Left ventricle myocardium inferior (tissue), 1 donor: ENCODE measurements at regions not wholly inside any gene's neighbourhood (a gene's known extent, or its start where the extent isn't known, plus 50 kb on each side); places are given as distances from the start of the nearest gene placed in this dataset.

Experiments
- DNase-seq: peaks from one replicate; pipeline ENCODE4 v3.0.0-alpha.2; 2020
- H3K27ac ChIP-seq: fragments of 200-600 bp; replicated peaks from 2 replicates; pipeline ENCODE4 v1.8.0; 2021
- H3K27me3 ChIP-seq: fragments of 200-600 bp; 2 replicates; pipeline ENCODE4 v1.8.0; 2021; ENCODE audit warnings: low read depth
- H3K36me3 ChIP-seq: fragments of 200-600 bp; 2 replicates; pipeline ENCODE4 v1.8.0; 2021
- H3K4me1 ChIP-seq: fragments of 200-600 bp; 2 replicates; pipeline ENCODE4 v1.8.0; 2021
- H3K4me3 ChIP-seq: fragments of 200-600 bp; 2 replicates; pipeline ENCODE4 v1.8.0; 2021; ENCODE audit warnings: mild to moderate bottlenecking, moderate library complexity
- H3K9me3 ChIP-seq: fragments of 200-600 bp; replicated peaks from 2 replicates; pipeline ENCODE4 v1.8.0; 2021
- CTCF ChIP-seq: fragments of 200-600 bp; IDR thresholded peaks from 2 replicates; pipeline ENCODE4 v1.8.0; 2021; ENCODE audit warnings: antibody characterized with exemption, mild to moderate bottlenecking, borderline replicate concordance
- intact Hi-C: fragments of 100-400 bp; cut with micrococcal nuclease; formaldehyde crosslinking; loops from one replicate; pipeline ENCODE4 v1.11.0; 2022
- donor health status: DM: no; HTN: yes; CAD: no; lungs with severe emphysema.

- no peak for DNase-seq
- Histone ChIP-seq H3K9me3 (peaks cover 3% of the 10 kb centered on the region), H3K36me3 (no peaks in the 10 kb centered on the region), H3K4me3 (no peak overlapping the region), H3K27ac (no peak overlapping the region), H3K4me1 (peaks cover 4% of the 10 kb centered on the region), H3K27me3 (no peaks in the 10 kb centered on the region)
- TF ChIP-seq CTCF: no peak
- intact Hi-C loops: no loop called here
Measured at GRCh38 chr10:3409928-3410327, 237.3 kb upstream of the PITRM1 start.

- Histone ChIP-seq H3K4me1 (peaks cover 4% of the 10 kb centered on the region), H3K4me3 (no peak overlapping the region), H3K9me3 (peaks cover 3% of the 10 kb centered on the region), H3K27me3 (no peaks in the 10 kb centered on the region), H3K27ac (no peak overlapping the region), H3K36me3 (no peaks in the 10 kb centered on the region)
- no peak for DNase-seq
- no peak for TF ChIP-seq CTCF
- intact Hi-C loops: no loop called here
Measured at GRCh38 chr10:3408603-3409365, 236.2 kb upstream of the PITRM1 start.

- Histone ChIP-seq H3K27ac (no peak overlapping the region), H3K4me3 (no peak overlapping the region), H3K9me3 (peaks cover 3% of the 10 kb centered on the region), H3K4me1 (peaks cover 4% of the 10 kb centered on the region), H3K36me3 (no peaks in the 10 kb centered on the region), H3K27me3 (no peaks in the 10 kb centered on the region)
- no peak for TF ChIP-seq CTCF
- intact Hi-C loops: no loop called here
- DNase-seq: no peak
Measured at GRCh38 chr10:3407208-3407607, 234.6 kb upstream of the PITRM1 start.

GRCh38 chr10:3406556-3406955 is 234.0 kb upstream of the PITRM1 start:
- no peak overlapping the region for H3K4me3 ChIP-seq
- no peak for DNase-seq
- H3K9me3 ChIP-seq: peaks cover 3% of the 10 kb centered on the region
- TF ChIP-seq CTCF: no peak
- H3K27ac ChIP-seq: no peak overlapping the region
- no peaks in the 10 kb centered on the region for H3K36me3 ChIP-seq
- H3K27me3 ChIP-seq: no peaks in the 10 kb centered on the region
- H3K4me1 ChIP-seq: peaks cover 4% of the 10 kb centered on the region
- intact Hi-C loops: no loop called here

GRCh38 chr10:3404381-3404780 is 231.8 kb upstream of the PITRM1 start:
- Histone ChIP-seq H3K27me3 (no peaks in the 10 kb centered on the region), H3K27ac (no peak overlapping the region), H3K4me1 (peaks cover 20% of the 10 kb centered on the region), H3K4me3 (no peak overlapping the region), H3K36me3 (no peaks in the 10 kb centered on the region), H3K9me3 (no peaks in the 10 kb centered on the region)
- no peak for DNase-seq
- no peak for TF ChIP-seq CTCF
- intact Hi-C loops: no loop called here
